PC-9 (cell line): ENCODE measurements at regions not wholly inside any gene's neighbourhood (a gene's known extent, or its start where the extent isn't known, plus 50 kb on each side); places are given as distances from the start of the nearest gene placed in this dataset.

Experiments
- BruUV-seq: library from RNA; stranded (reverse); fragments of 400-500 nt; replicated peaks from 2 replicates; lab custom pipeline; 2021; lab: Mats Ljungman, UMichigan
- CTCF ChIA-PET: fragments of 300-600 bp; sonication (Branson Sonifier 250); formaldehyde crosslinking; loops from one replicate; lab custom pipeline; 2022; ENCODE audit warnings: antibody characterized with exemption; lab: Charles Lee
- POLR2A ChIA-PET: fragments of 300-600 bp; sonication (Branson Sonifier 250); formaldehyde crosslinking; loops from one replicate; lab custom pipeline; 2022; ENCODE audit warnings: antibody characterized with exemption; ENCODE audit not compliant: unreplicated experiment; lab: Charles Lee
- DNase-seq, 2 experiments: peaks; one replicate each; pipeline versions ENCODE4 v3.0.0 to v3.0.0-alpha.2; 2015 to 2022; ENCODE audit warnings: mixed read lengths in 1 of 2
- H2AFZ ChIP-seq: fragments of 200-600 bp; sonication (generic); 2 replicates; pipeline ENCODE4 v1.8.1; 2017; ENCODE audit warnings: antibody characterized with exemption
- H3F3A ChIP-seq: fragments of 200-600 bp; sonication (generic); 2 replicates; pipeline ENCODE4 v1.8.1; 2017; ENCODE audit warnings: antibody characterized with exemption, mild to moderate bottlenecking, low read depth; ENCODE audit not compliant: insufficient read depth
- H3K27ac ChIP-seq: fragments of 200-600 bp; sonication (generic); 2 replicates; pipeline ENCODE4 v1.6.1; 2016; ENCODE audit warnings: mixed run types
- H3K27me3 ChIP-seq: fragments of 200-600 bp; sonication (generic); 2 replicates; pipeline ENCODE4 v1.6.1; 2016; ENCODE audit warnings: low read depth, mixed run types; ENCODE audit not compliant: insufficient read depth
- H3K36me3 ChIP-seq: fragments of 200-600 bp; sonication (generic); 2 replicates; pipeline ENCODE4 v1.6.1; 2016; ENCODE audit warnings: low read depth, mixed run types
- H3K4me1 ChIP-seq: fragments of 200-600 bp; sonication (generic); replicated peaks from 2 replicates; pipeline ENCODE4 v1.6.1; 2016; ENCODE audit warnings: mixed run types; ENCODE audit not compliant: insufficient read depth
- H3K4me2 ChIP-seq: fragments of 200-600 bp; sonication (generic); 2 replicates; pipeline ENCODE4 v1.6.1; 2017; ENCODE audit warnings: mixed run types
- H3K4me3 ChIP-seq: fragments of 200-600 bp; sonication (generic); 2 replicates; pipeline ENCODE4 v1.6.1; 2016; ENCODE audit warnings: mixed run types
- H3K79me2 ChIP-seq: fragments of 200-600 bp; sonication (generic); 2 replicates; pipeline ENCODE4 v1.6.1; 2017; ENCODE audit warnings: low read depth, mixed run types
- H3K9me2 ChIP-seq: fragments of 200-600 bp; sonication (generic); 2 replicates; pipeline ENCODE4 v1.8.1; 2017; ENCODE audit warnings: mild to moderate bottlenecking; ENCODE audit not compliant: insufficient read depth
- H3K9me3 ChIP-seq: fragments of 200-600 bp; sonication (generic); 2 replicates; pipeline ENCODE4 v1.8.1; 2016; ENCODE audit warnings: low read depth; ENCODE audit not compliant: insufficient read depth
- H4K20me1 ChIP-seq: fragments of 200-600 bp; sonication (generic); 2 replicates; pipeline ENCODE4 v1.8.1; 2017; ENCODE audit not compliant: insufficient read depth
- CTCF ChIP-seq: fragments of 200-600 bp; sonication (generic); conservative IDR thresholded peaks from 2 replicates; pipeline ENCODE4 v1.6.1; 2017; ENCODE audit warnings: mixed run types, antibody characterized with exemption, mild to moderate bottlenecking, moderate library complexity
- EZH2 ChIP-seq: fragments of 200-600 bp; sonication (generic); IDR thresholded peaks from 2 replicates; pipeline ENCODE4 v1.8.0; 2017; ENCODE audit warnings: antibody characterized with exemption, low read depth
- intact Hi-C: fragments of 100-400 bp; cut with micrococcal nuclease; formaldehyde crosslinking; loops from one replicate; pipeline ENCODE4 v1.10.0; 2022; ENCODE audit not compliant: unreplicated experiment

GRCh38 chr13:111882351-111882750, 184.6 kb upstream of the SOX1 start:
- no TSS peak for BruUV-seq
- Histone ChIP-seq H2AFZ (no peak overlapping the region), H3K4me2 (no peak overlapping the region), H3K27ac (no peak overlapping the region), H4K20me1 (peaks cover 2% of the 10 kb centered on the region; the same call in 1 of the 2 replicates), H3K4me3 (no peak overlapping the region), H3K9me3 (no peaks in the 10 kb centered on the region), H3K36me3 (no peaks in the 10 kb centered on the region), H3K9me2 (no peaks in the 10 kb centered on the region), H3K27me3 (peaks cover 66% of the 10 kb centered on the region), H3K79me2 (no peaks in the 10 kb centered on the region), H3K4me1 (no peaks in the 10 kb centered on the region), H3F3A (no peaks in the 10 kb centered on the region)
- no peak for TF ChIP-seq CTCF
- no peak for TF ChIP-seq EZH2
- CTCF ChIA-PET: no interaction called here
- POLR2A ChIA-PET: no interaction called here
- DNase-seq: no peak
- intact Hi-C loops: no loop called here

GRCh38 chr13:111883571-111884343, 183.2 kb upstream of the SOX1 start:
- Histone ChIP-seq H3K9me2 (no peaks in the 10 kb centered on the region), H3K27me3 (peaks cover 54% of the 10 kb centered on the region), H3F3A (no peaks in the 10 kb centered on the region), H3K4me3 (no peak overlapping the region), H3K36me3 (no peaks in the 10 kb centered on the region), H3K9me3 (no peaks in the 10 kb centered on the region), H3K79me2 (no peaks in the 10 kb centered on the region), H3K4me1 (no peaks in the 10 kb centered on the region), H2AFZ (no peak overlapping the region), H3K4me2 (no peak overlapping the region), H4K20me1 (no peaks in the 10 kb centered on the region), H3K27ac (no peak overlapping the region)
- intact Hi-C loops: no loop called here
- TF ChIP-seq EZH2 (no peak), CTCF (no peak)
- POLR2A ChIA-PET: no interaction called here
- no TSS peak for BruUV-seq
- CTCF ChIA-PET: no interaction called here
- DNase-seq: no peak

GRCh38 chr13:111886217-111886945, 180.6 kb upstream of the SOX1 start:
- Histone ChIP-seq H3F3A (no peaks in the 10 kb centered on the region), H3K79me2 (no peaks in the 10 kb centered on the region), H3K9me2 (no peaks in the 10 kb centered on the region), H3K27ac (no peak overlapping the region), H3K36me3 (no peaks in the 10 kb centered on the region), H3K4me1 (no peaks in the 10 kb centered on the region), H3K4me2 (no peak overlapping the region), H4K20me1 (no peaks in the 10 kb centered on the region), H3K4me3 (no peak overlapping the region), H3K27me3 (peaks cover 52% of the 10 kb centered on the region), H3K9me3 (no peaks in the 10 kb centered on the region), H2AFZ (no peak overlapping the region)
- DNase-seq: no peak
- BruUV-seq: no TSS peak
- CTCF ChIA-PET: no interaction called here
- intact Hi-C loops: no loop called here
- POLR2A ChIA-PET: no interaction called here
- TF ChIP-seq CTCF (no peak), EZH2 (no peak)
